ENCODE measurements at regions not wholly inside any gene's neighbourhood (a gene's known extent, or its start where the extent isn't known, plus 50 kb on each side); places are given as distances from the start of the nearest gene placed in this dataset.
"Not testable (repeated sequence)": the region's sequence is repeated elsewhere in the genome, so short reads cannot be mapped to it uniquely, and the experiment has no call there.

- not testable (repeated sequence) for TF ChIP-seq CTCF (conservative IDR thresholded peaks at IDR 0.05; ENCODE audit: low read depth, low read length); EZH2 (IDR thresholded peaks at IDR 0.05; ENCODE audit: low read length, unreplicated experiment); EZH2phosphoT487 (IDR thresholded peaks at IDR 0.05; ENCODE audit: borderline replicate concordance, low read length)
Observed at GRCh38 chr17:63226720-63227119, 219.4 kb downstream of the CYB561 start.

Measured in PC-3 (cell line).